K562 (cell line): ENCODE measurements at regions not wholly inside any gene's neighbourhood (a gene's known extent, or its start where the extent isn't known, plus 50 kb on each side); places are given as distances from the start of the nearest gene placed in this dataset.

Experiments
- ATAC-seq: fragments of 200-7000 bp; cut with Tn5 transposase; 3 replicates; pipeline ENCODE4 v1.9.1; 2020; ENCODE audit warnings: moderate library complexity
- BruUV-seq: library from RNA; stranded (reverse); fragments of 400-500 nt; replicated peaks from 2 replicates; lab custom pipeline; 2021; lab: Mats Ljungman, UMichigan
- CTCF ChIA-PET: fragments of 300-600 bp; formaldehyde crosslinking; extraction: SDS; loops from one replicate; lab custom pipeline; 2021; ENCODE audit warnings: low intra/inter-chr PET ratio; lab: Yijun Ruan, JAX
- POLR2A ChIA-PET: fragments of 300-600, 350-650 bp; sonication (Branson Sonifier 250); formaldehyde crosslinking; extraction: SDS; loops from one replicate; lab custom pipeline; 2021; ENCODE audit warnings: antibody characterized with exemption, inconsistent platforms; lab: Yijun Ruan, JAX
- DNase-seq, 4 experiments: peaks; one replicate each; pipeline versions ENCODE4 v3.0.0 to v3.0.0-alpha.2; 2011 to 2018; ENCODE audit warnings: low spot score in 3 of 4, mixed read lengths in 3 of 4; ENCODE audit errors: extremely low read depth in 1 of 4
- FAIRE-seq: peaks from 2 replicates; lab custom pipeline; 2011; peaks lifted over from hg19 to GRCh38; lab: Jason Lieb, UNC
- H2AFZ ChIP-seq: 2 replicates; pipeline ENCODE4 v1.6.0; 2011; ENCODE audit warnings: low read depth, low read length, control low read depth, inconsistent platforms
- H3K27ac ChIP-seq: fragments of 200-600 bp; 3 replicates; pipeline ENCODE4 v1.8.0; 2011; ENCODE audit warnings: low read depth, mild to moderate bottlenecking, control low read depth, inconsistent platforms, low read length, moderate library complexity, mixed read lengths; ENCODE audit errors: extremely low read depth
- H3K27me3 ChIP-seq, 2 experiments: fragments of 300-600 bp in 1 of 2; 2 replicates in 1 of 2; 3 replicates in 1 of 2; pipeline versions ENCODE4 v1.6.0 to v1.8.0; 2011; ENCODE audit warnings: inconsistent platforms in 2 of 2, low read length in 2 of 2, mild to moderate bottlenecking in 1 of 2, mixed read lengths in 1 of 2, moderate library complexity in 1 of 2; ENCODE audit not compliant: control insufficient read depth in 2 of 2, insufficient read depth in 2 of 2
- H3K36me3 ChIP-seq: fragments of 300-600 bp; 3 replicates; pipeline ENCODE4 v1.8.0; 2011; ENCODE audit warnings: mild to moderate bottlenecking, low read length, inconsistent platforms; ENCODE audit not compliant: control insufficient read depth, insufficient read depth
- H3K4me1 ChIP-seq, 2 experiments: fragments of 200-600 bp in 1 of 2; replicated peaks in 1 of 2; 2 replicates in 1 of 2; 3 replicates in 1 of 2; pipeline versions ENCODE4 v1.5.1 to v1.8.0; 2011; ENCODE audit warnings: inconsistent platforms in 2 of 2, low read length in 2 of 2, mild to moderate bottlenecking in 1 of 2, mixed read lengths in 1 of 2, moderate library complexity in 1 of 2; ENCODE audit not compliant: control insufficient read depth in 2 of 2, insufficient read depth in 2 of 2
- H3K4me2 ChIP-seq: 2 replicates; pipeline ENCODE4 v1.6.1; 2011; ENCODE audit warnings: low read length, control low read depth, inconsistent platforms, mixed read lengths; ENCODE audit not compliant: insufficient read depth
- H3K4me3 ChIP-seq: fragments of 200-600 bp; sonication (generic), shearing (Covaris generic); 2 replicates; pipeline ENCODE4 v1.5.1; 2016; ENCODE audit warnings: control low read depth, inconsistent platforms
- H3K79me2 ChIP-seq: fragments of 200-600 bp; 3 replicates; pipeline ENCODE4 v1.8.0; 2011; ENCODE audit warnings: low read length, inconsistent platforms; ENCODE audit not compliant: control insufficient read depth, insufficient read depth
- H3K9ac ChIP-seq, 2 experiments: 2 replicates each; pipeline versions ENCODE4 v1.6.0 to v1.6.1; 2011; ENCODE audit warnings: low read depth in 2 of 2, low read length in 2 of 2, control low read depth in 1 of 2, inconsistent platforms in 1 of 2, mild to moderate bottlenecking in 1 of 2, mixed read lengths in 1 of 2; ENCODE audit not compliant: insufficient read depth in 1 of 2
- H3K9me1 ChIP-seq: one replicate; pipeline ENCODE4 v1.6.0; 2011; ENCODE audit warnings: inconsistent platforms, mild to moderate bottlenecking, low read length, moderate library complexity; ENCODE audit not compliant: control insufficient read depth, insufficient read depth
- H3K9me3 ChIP-seq: replicated peaks from 2 replicates; pipeline ENCODE4 v1.5.1; 2011; ENCODE audit warnings: low read depth, low read length, inconsistent platforms; ENCODE audit not compliant: control insufficient read depth, insufficient read depth
- H4K20me1 ChIP-seq: replicated peaks from 2 replicates; pipeline ENCODE4 v1.6.1; 2011; ENCODE audit warnings: low read length, inconsistent platforms, mixed read lengths; ENCODE audit not compliant: control insufficient read depth, insufficient read depth
- BCOR ChIP-seq: fragments of 450-650 bp; IDR thresholded peaks from 2 replicates; pipeline ENCODE4 v1.6.1; 2016
- DIDO1 ChIP-seq: fragments of 450-650 bp; IDR thresholded peaks from 2 replicates; pipeline ENCODE4 v1.6.1; 2016; ENCODE audit warnings: low read depth, missing biosample characterization, missing genetic modification characterization
- FIP1L1 ChIP-seq: fragments of 200-400 bp; formaldehyde crosslinking; IDR thresholded peaks from 2 replicates; pipeline ENCODE4 v1.6.1; 2018; ENCODE audit warnings: mild to moderate bottlenecking, low read depth, low read length; ENCODE audit not compliant: poor library complexity, severe bottlenecking
- GATAD2A ChIP-seq: fragments of 450-650 bp; IDR thresholded peaks from 2 replicates; pipeline ENCODE4 v1.6.1; 2017
- HDAC2 ChIP-seq: fragments of 450-650 bp; IDR thresholded peaks from 2 replicates; pipeline ENCODE4 v1.6.1; 2016; ENCODE audit warnings: mild to moderate bottlenecking
- LCOR ChIP-seq: sonication (generic); formaldehyde crosslinking; IDR thresholded peaks from 2 replicates; pipeline ENCODE4 v1.8.0; 2022; ENCODE audit warnings: mild to moderate bottlenecking, missing genetic modification reagents
- MCM2 ChIP-seq: fragments of 450-650 bp; IDR thresholded peaks from 2 replicates; pipeline ENCODE4 v1.6.1; 2017; ENCODE audit warnings: low read depth, mild to moderate bottlenecking
- MXI1 ChIP-seq: IDR thresholded peaks from 2 replicates; pipeline ENCODE4 v1.6.1; 2011; ENCODE audit warnings: low read depth, mild to moderate bottlenecking, improper control_type of control experiment, low read length
- NCOA4 ChIP-seq: fragments of 450-650 bp; IDR thresholded peaks from 2 replicates; pipeline ENCODE4 v1.6.1; 2018; ENCODE audit warnings: mild to moderate bottlenecking; ENCODE audit not compliant: partially characterized antibody
- POLR2A ChIP-seq: fragments of 450-650 bp; conservative IDR thresholded peaks from 2 replicates; pipeline ENCODE4 v1.6.1; 2016
- PTBP1 ChIP-seq: fragments of 200-400 bp; formaldehyde crosslinking; IDR thresholded peaks from 2 replicates; pipeline ENCODE4 v1.6.1; 2017; ENCODE audit warnings: low read depth, low read length
- RBM17 ChIP-seq: fragments of 200-400 bp; formaldehyde crosslinking; IDR thresholded peaks from 2 replicates; pipeline ENCODE4 v1.6.1; 2017; ENCODE audit warnings: low read depth, mild to moderate bottlenecking, low read length, borderline replicate concordance
- RBM25 ChIP-seq: fragments of 200-400 bp; formaldehyde crosslinking; IDR thresholded peaks from 2 replicates; pipeline ENCODE4 v1.6.1; 2018; ENCODE audit warnings: low read length, low read depth, moderate library complexity; ENCODE audit not compliant: severe bottlenecking
- SIN3B ChIP-seq: fragments of 450-650 bp; IDR thresholded peaks from 2 replicates; pipeline ENCODE4 v1.6.1; 2017; ENCODE audit warnings: low read depth, mild to moderate bottlenecking, moderate library complexity
- SNIP1 ChIP-seq: fragments of 450-650 bp; IDR thresholded peaks from 2 replicates; pipeline ENCODE4 v1.7.1; 2017; ENCODE audit warnings: low read depth, mild to moderate bottlenecking
- TAF1 ChIP-seq: IDR thresholded peaks from 2 replicates; pipeline ENCODE4 v1.6.1; 2011; ENCODE audit warnings: mild to moderate bottlenecking, low read length, moderate library complexity; ENCODE audit not compliant: insufficient read depth, control insufficient read depth, severe bottlenecking; ENCODE audit errors: extremely low read depth
- XRCC4 ChIP-seq: IDR thresholded peaks from one replicate; pipeline ENCODE4 v1.6.1; 2011; ENCODE audit not compliant: insufficient read depth, insufficient read length; ENCODE audit errors: extremely low read depth
- ZNF316 ChIP-seq: fragments of 450-650 bp; IDR thresholded peaks from 2 replicates; pipeline ENCODE4 v1.6.1; 2016
- WGBS: fragments of 100-300 bp; shearing (Covaris generic); methylation state at CpG from one replicate; pipeline ENCODE4 v1.1.6; 2016; ENCODE audit warnings: low coverage, mixed read lengths; ENCODE audit not compliant: insufficient coverage; ENCODE audit errors: missing lambda C conversion rate; 5-methylcytosine and 5-hydroxymethylcytosine counted together
- in situ Hi-C: fragments of 300-500 bp; cut with MboI; formaldehyde crosslinking; loops from 4 replicates; pipeline ENCODE4 v1.15.0; 2018; ENCODE audit warnings: inconsistent platforms, mixed read lengths
- intact Hi-C: fragments of 100-400 bp; cut with micrococcal nuclease; formaldehyde crosslinking; loops from 2 replicates; pipeline ENCODE4 v1.14.2; 2022
- TF ChIP-seq, protein P1 (sequence below): fragments of 250-450 bp; sonication (Bioruptor Pico); IDR thresholded peaks from 2 replicates; pipeline ENCODE4 v1.4.0; 2020; ENCODE audit warnings: mild to moderate bottlenecking, moderate library complexity
- TF ChIP-seq, protein P2 (sequence below), 2 experiments: fragments of 450-650 bp in 1 of 2; IDR thresholded peaks; 2 replicates each; pipeline ENCODE4 v1.6.1; 2011 to 2017; ENCODE audit warnings: low read depth in 2 of 2, antibody characterized with exemption in 1 of 2, borderline replicate concordance in 1 of 2, low read length in 1 of 2, mild to moderate bottlenecking in 1 of 2, mixed read lengths in 1 of 2; ENCODE audit not compliant: control insufficient read depth in 1 of 2

DNA sequence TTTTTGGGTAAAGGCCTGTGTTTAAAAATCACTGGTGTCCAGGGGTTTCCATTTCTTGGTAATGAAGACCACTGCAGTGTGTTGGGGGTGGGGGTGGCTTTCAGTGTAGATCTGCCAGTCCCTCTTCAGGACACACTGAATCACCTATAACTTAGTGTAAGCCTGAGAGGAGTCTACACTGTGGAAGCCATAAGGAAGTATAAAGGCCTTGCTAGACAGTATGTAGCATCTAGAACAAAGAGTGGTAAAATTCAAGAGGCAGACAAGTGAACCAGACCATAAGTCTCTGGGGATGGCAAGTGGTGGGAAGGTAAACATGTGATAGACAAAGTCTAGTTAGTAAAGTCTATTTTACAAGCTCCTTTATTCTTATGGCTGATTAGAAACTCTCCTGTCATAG, 191.8 kb downstream of the CCNG2 start (continued):
- no peak for TF ChIP-seq NCOA4
- TF ChIP-seq PTBP1 = no peak
- no peak for TF ChIP-seq SNIP1
- TF ChIP-seq TAF1 = no peak
- TF ChIP-seq MXI1 = no peak
- TF ChIP-seq SIN3B = no peak
- no peak for TF ChIP-seq GATAD2A
- TF ChIP-seq RBM25 = no peak
- TF ChIP-seq DIDO1 (tag) = no peak
- TF ChIP-seq RBM17 = no peak
- no peak for TF ChIP-seq HDAC2
- TF ChIP-seq ZNF316 = no peak

DNA sequence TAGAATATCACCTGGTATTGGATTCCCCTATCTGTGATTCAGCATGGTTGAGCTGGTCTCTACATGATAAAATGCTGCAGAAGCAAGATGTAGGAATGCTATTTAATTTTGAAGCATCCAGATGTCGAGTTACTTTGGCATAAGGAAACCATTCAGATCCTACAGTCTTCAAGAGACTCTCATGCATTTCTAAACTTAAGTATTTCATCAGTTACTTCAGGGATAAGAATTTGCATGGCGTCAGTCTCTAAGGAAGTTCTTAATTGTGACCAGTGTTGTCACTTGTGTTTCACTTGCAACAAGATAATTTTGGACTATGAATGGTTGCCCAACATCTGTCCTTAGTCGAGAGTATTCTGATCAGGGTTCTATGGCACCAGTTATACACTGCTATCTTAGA, 192.4 kb downstream of the CCNG2 start:
- H3K9me1 ChIP-seq = no peaks in the 10 kb centered on the region
- in situ Hi-C loops = no loop called here
- H3K9ac ChIP-seq = no peak overlapping the region
- H3K4me3 ChIP-seq = no peak overlapping the region
- H3K27ac ChIP-seq = no peak overlapping the region
- no peaks in the 10 kb centered on the region for H3K27me3 ChIP-seq
- POLR2A ChIA-PET = no interaction called here
- H3K4me1 ChIP-seq = no peaks in the 10 kb centered on the region
- no peaks in the 10 kb centered on the region for H4K20me1 ChIP-seq
- WGBS = 2% methylated on average over 3 of the region's 3 CpGs
- no peak for DNase-seq
- H3K36me3 ChIP-seq = no peaks in the 10 kb centered on the region
- no peaks in the 10 kb centered on the region for H3K79me2 ChIP-seq
- CTCF ChIA-PET = no interaction called here
- no peak for FAIRE-seq
- no peak overlapping the region for H2AFZ ChIP-seq
- H3K9me3 ChIP-seq = no peaks in the 10 kb centered on the region
- no peak overlapping the region for H3K4me2 ChIP-seq
- ATAC-seq = no peak
- intact Hi-C loops = no loop called here
- no TSS peak for BruUV-seq
- TF ChIP-seq LCOR (CRISPR knock-in tag) (no peak), MCM2 (no peak), BCOR (no peak), FIP1L1 (no peak), POLR2A (no peak), SNIP1 (no peak), XRCC4 (no peak)
- TF ChIP-seq, protein P1, sequence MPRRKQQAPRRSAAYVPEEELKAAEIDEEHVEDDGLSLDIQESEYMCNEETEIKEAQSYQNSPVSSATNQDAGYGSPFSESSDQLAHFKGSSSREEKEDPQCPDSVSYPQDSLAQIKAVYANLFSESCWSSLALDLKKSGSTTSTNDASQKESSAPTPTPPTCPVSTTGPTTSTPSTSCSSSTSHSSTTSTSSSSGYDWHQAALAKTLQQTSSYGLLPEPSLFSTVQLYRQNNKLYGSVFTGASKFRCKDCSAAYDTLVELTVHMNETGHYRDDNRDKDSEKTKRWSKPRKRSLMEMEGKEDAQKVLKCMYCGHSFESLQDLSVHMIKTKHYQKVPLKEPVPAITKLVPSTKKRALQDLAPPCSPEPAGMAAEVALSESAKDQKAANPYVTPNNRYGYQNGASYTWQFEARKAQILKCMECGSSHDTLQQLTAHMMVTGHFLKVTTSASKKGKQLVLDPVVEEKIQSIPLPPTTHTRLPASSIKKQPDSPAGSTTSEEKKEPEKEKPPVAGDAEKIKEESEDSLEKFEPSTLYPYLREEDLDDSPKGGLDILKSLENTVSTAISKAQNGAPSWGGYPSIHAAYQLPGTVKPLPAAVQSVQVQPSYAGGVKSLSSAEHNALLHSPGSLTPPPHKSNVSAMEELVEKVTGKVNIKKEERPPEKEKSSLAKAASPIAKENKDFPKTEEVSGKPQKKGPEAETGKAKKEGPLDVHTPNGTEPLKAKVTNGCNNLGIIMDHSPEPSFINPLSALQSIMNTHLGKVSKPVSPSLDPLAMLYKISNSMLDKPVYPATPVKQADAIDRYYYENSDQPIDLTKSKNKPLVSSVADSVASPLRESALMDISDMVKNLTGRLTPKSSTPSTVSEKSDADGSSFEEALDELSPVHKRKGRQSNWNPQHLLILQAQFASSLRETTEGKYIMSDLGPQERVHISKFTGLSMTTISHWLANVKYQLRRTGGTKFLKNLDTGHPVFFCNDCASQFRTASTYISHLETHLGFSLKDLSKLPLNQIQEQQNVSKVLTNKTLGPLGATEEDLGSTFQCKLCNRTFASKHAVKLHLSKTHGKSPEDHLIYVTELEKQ = no peak
- TF ChIP-seq, protein P2, sequence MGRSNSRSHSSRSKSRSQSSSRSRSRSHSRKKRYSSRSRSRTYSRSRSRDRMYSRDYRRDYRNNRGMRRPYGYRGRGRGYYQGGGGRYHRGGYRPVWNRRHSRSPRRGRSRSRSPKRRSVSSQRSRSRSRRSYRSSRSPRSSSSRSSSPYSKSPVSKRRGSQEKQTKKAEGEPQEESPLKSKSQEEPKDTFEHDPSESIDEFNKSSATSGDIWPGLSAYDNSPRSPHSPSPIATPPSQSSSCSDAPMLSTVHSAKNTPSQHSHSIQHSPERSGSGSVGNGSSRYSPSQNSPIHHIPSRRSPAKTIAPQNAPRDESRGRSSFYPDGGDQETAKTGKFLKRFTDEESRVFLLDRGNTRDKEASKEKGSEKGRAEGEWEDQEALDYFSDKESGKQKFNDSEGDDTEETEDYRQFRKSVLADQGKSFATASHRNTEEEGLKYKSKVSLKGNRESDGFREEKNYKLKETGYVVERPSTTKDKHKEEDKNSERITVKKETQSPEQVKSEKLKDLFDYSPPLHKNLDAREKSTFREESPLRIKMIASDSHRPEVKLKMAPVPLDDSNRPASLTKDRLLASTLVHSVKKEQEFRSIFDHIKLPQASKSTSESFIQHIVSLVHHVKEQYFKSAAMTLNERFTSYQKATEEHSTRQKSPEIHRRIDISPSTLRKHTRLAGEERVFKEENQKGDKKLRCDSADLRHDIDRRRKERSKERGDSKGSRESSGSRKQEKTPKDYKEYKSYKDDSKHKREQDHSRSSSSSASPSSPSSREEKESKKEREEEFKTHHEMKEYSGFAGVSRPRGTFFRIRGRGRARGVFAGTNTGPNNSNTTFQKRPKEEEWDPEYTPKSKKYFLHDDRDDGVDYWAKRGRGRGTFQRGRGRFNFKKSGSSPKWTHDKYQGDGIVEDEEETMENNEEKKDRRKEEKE (IDR thresholded peaks at IDR 0.05; ENCODE audit: borderline replicate concordance in 1 of 2, control insufficient read depth in 1 of 2, low read depth in 2 of 2, low read length in 1 of 2) = no peak
